ENCODE measurements at regions not wholly inside any gene's neighbourhood (a gene's known extent, or its start where the extent isn't known, plus 50 kb on each side); places are given as distances from the start of the nearest gene placed in this dataset.

- WGBS (ENCODE audit: insufficient coverage) = 96% methylated on average over 3 of the region's 4 CpGs
Observed at GRCh38 chr5:174191076-174191475, 145.6 kb downstream of the NSG2 start.

GRCh38 chr5:174191850-174192655, 146.5 kb downstream of the NSG2 start:
- CTCF ChIA-PET = no interaction called here
- H3K9me3 ChIP-seq (ENCODE audit: control extremely low read depth in 1 of 5, control insufficient read depth in 4 of 5, insufficient read depth in 2 of 5, low read depth in 1 of 5, low read length in 4 of 5) = no peaks in the 10 kb centered on the region
- H3K36me3 ChIP-seq (ENCODE audit: control insufficient read depth in 4 of 4, insufficient read depth in 4 of 4, low read length in 3 of 4) = no peaks in the 10 kb centered on the region
- 89% methylated on average over 10 of the region's 10 CpGs for WGBS (ENCODE audit: insufficient coverage)
- H3K4me3 ChIP-seq (ENCODE audit: control insufficient read depth in 1 of 7, extremely low read depth in 1 of 7, insufficient read depth in 4 of 7, low read depth in 2 of 7, low read length in 6 of 7) = no peak overlapping the region
- no peak overlapping the region for H3K27ac ChIP-seq (ENCODE audit: insufficient read depth in 1 of 2, low read depth in 1 of 2, low read length in 2 of 2, poor library complexity in 1 of 2, severe bottlenecking in 2 of 2)
- no peak for DNase-seq
- POLR2A ChIA-PET = no interaction called here
- H3K4me1 ChIP-seq (ENCODE audit: control extremely low read depth in 1 of 4, control insufficient read depth in 4 of 4, insufficient read depth in 4 of 4, low read length in 3 of 4) = peaks cover 0 to 3% (median 0%) of the 10 kb centered on the region in 4 experiments
- peaks cover 0 to 3% (median 0%) of the 10 kb centered on the region in 5 experiments for H3K27me3 ChIP-seq (replicated peaks in 2 of 5; ENCODE audit: control insufficient read depth in 4 of 5, insufficient read depth in 5 of 5, low read length in 4 of 5)

More at GRCh38 chr5:174191076-174191475, 145.6 kb downstream of the NSG2 start:
- no peaks in the 10 kb centered on the region for H3K9me3 ChIP-seq (ENCODE audit: control extremely low read depth in 1 of 5, control insufficient read depth in 4 of 5, insufficient read depth in 2 of 5, low read depth in 1 of 5, low read length in 4 of 5)
- CTCF ChIA-PET = no interaction called here
- no peak for DNase-seq
- H3K36me3 ChIP-seq (ENCODE audit: control insufficient read depth in 4 of 4, insufficient read depth in 4 of 4, low read length in 3 of 4) = no peaks in the 10 kb centered on the region
- no peak overlapping the region for H3K4me3 ChIP-seq (ENCODE audit: control insufficient read depth in 1 of 7, extremely low read depth in 1 of 7, insufficient read depth in 4 of 7, low read depth in 2 of 7, low read length in 6 of 7)
- H3K27me3 ChIP-seq (replicated peaks in 2 of 5; ENCODE audit: control insufficient read depth in 4 of 5, insufficient read depth in 5 of 5, low read length in 4 of 5) = peaks cover 0 to 3% (median 0%) of the 10 kb centered on the region in 5 experiments
- H3K27ac ChIP-seq (ENCODE audit: insufficient read depth in 1 of 2, low read depth in 1 of 2, low read length in 2 of 2, poor library complexity in 1 of 2, severe bottlenecking in 2 of 2) = no peak overlapping the region
- POLR2A ChIA-PET = interaction anchor here (0.6 kb wide), 2 partner anchors 27 to 114 kb away, joined by 3 read pairs; no protein-coding TSS in a partner anchor
- peaks cover 0 to 3% (median 0%) of the 10 kb centered on the region in 4 experiments for H3K4me1 ChIP-seq (ENCODE audit: control extremely low read depth in 1 of 4, control insufficient read depth in 4 of 4, insufficient read depth in 4 of 4, low read length in 3 of 4)

- H3K9me3 ChIP-seq (ENCODE audit: control extremely low read depth in 1 of 5, control insufficient read depth in 4 of 5, insufficient read depth in 2 of 5, low read depth in 1 of 5, low read length in 4 of 5) = no peaks in the 10 kb centered on the region
- H3K36me3 ChIP-seq (ENCODE audit: control insufficient read depth in 4 of 4, insufficient read depth in 4 of 4, low read length in 3 of 4) = no peaks in the 10 kb centered on the region
- WGBS (ENCODE audit: insufficient coverage) = 98% methylated on average over 14 of the region's 14 CpGs
- ChIA-PET CTCF (no interaction called here), POLR2A (no interaction called here)
- DNase-seq = no peak
- no peak overlapping the region for H3K27ac ChIP-seq (ENCODE audit: insufficient read depth in 1 of 2, low read depth in 1 of 2, low read length in 2 of 2, poor library complexity in 1 of 2, severe bottlenecking in 2 of 2)
- H3K4me3 ChIP-seq (ENCODE audit: control insufficient read depth in 1 of 7, extremely low read depth in 1 of 7, insufficient read depth in 4 of 7, low read depth in 2 of 7, low read length in 6 of 7) = no peak overlapping the region
- H3K27me3 ChIP-seq (replicated peaks in 2 of 5; ENCODE audit: control insufficient read depth in 4 of 5, insufficient read depth in 5 of 5, low read length in 4 of 5) = peaks cover 0 to 3% (median 0%) of the 10 kb centered on the region in 5 experiments
- H3K4me1 ChIP-seq (ENCODE audit: control extremely low read depth in 1 of 4, control insufficient read depth in 4 of 4, insufficient read depth in 4 of 4, low read length in 3 of 4) = peaks cover 0 to 3% (median 0%) of the 10 kb centered on the region in 4 experiments
Observed at GRCh38 chr5:174192901-174193300, 147.4 kb downstream of the NSG2 start.

- CTCF ChIA-PET = no interaction called here
- whole genome bisulfite sequencing (ENCODE audit: insufficient coverage) = 0% methylated on average over 1 of the region's 2 CpGs
- H3K27ac ChIP-seq (ENCODE audit: insufficient read depth in 1 of 2, low read depth in 1 of 2, low read length in 2 of 2, poor library complexity in 1 of 2, severe bottlenecking in 2 of 2) = no peak overlapping the region
Observed at GRCh38 chr5:174195517-174195916, 150.0 kb downstream of the NSG2 start.

GRCh38 chr5:174197929-174198328, 152.4 kb downstream of the NSG2 start:
- ChIA-PET CTCF (no interaction called here), POLR2A (interaction anchor here (0.6 kb wide), 1 partner anchor 95 kb away, joined by 3 read pairs; no protein-coding TSS in a partner anchor)
- Histone ChIP-seq H3K27ac (ENCODE audit: insufficient read depth in 1 of 2, low read depth in 1 of 2, low read length in 2 of 2, poor library complexity in 1 of 2, severe bottlenecking in 2 of 2) (no peak overlapping the region), H3K27me3 (replicated peaks in 2 of 5; ENCODE audit: control insufficient read depth in 4 of 5, insufficient read depth in 5 of 5, low read length in 4 of 5) (peaks cover 0 to under 1% (median 0%) of the 10 kb centered on the region in 5 experiments), H3K9me3 (ENCODE audit: control extremely low read depth in 1 of 5, control insufficient read depth in 4 of 5, insufficient read depth in 2 of 5, low read depth in 1 of 5, low read length in 4 of 5) (no peaks in the 10 kb centered on the region), H3K36me3 (ENCODE audit: control insufficient read depth in 4 of 4, insufficient read depth in 4 of 4, low read length in 3 of 4) (no peaks in the 10 kb centered on the region), H3K4me3 (ENCODE audit: control insufficient read depth in 1 of 7, extremely low read depth in 1 of 7, insufficient read depth in 4 of 7, low read depth in 2 of 7, low read length in 6 of 7) (no peak overlapping the region), H3K4me1 (ENCODE audit: control extremely low read depth in 1 of 4, control insufficient read depth in 4 of 4, insufficient read depth in 4 of 4, low read length in 3 of 4) (no peaks in the 10 kb centered on the region)
- no peak for DNase-seq
- 97% methylated on average over 3 of the region's 3 CpGs for WGBS (ENCODE audit: insufficient coverage)

More at GRCh38 chr5:174195517-174195916, 150.0 kb downstream of the NSG2 start:
- Histone ChIP-seq H3K4me3 (ENCODE audit: control insufficient read depth in 1 of 7, extremely low read depth in 1 of 7, insufficient read depth in 4 of 7, low read depth in 2 of 7, low read length in 6 of 7) (no peak overlapping the region), H3K4me1 (ENCODE audit: control extremely low read depth in 1 of 4, control insufficient read depth in 4 of 4, insufficient read depth in 4 of 4, low read length in 3 of 4) (no peaks in the 10 kb centered on the region), H3K9me3 (ENCODE audit: control extremely low read depth in 1 of 5, control insufficient read depth in 4 of 5, insufficient read depth in 2 of 5, low read depth in 1 of 5, low read length in 4 of 5) (no peaks in the 10 kb centered on the region), H3K36me3 (ENCODE audit: control insufficient read depth in 4 of 4, insufficient read depth in 4 of 4, low read length in 3 of 4) (no peaks in the 10 kb centered on the region), H3K27me3 (replicated peaks in 2 of 5; ENCODE audit: control insufficient read depth in 4 of 5, insufficient read depth in 5 of 5, low read length in 4 of 5) (no peaks in the 10 kb centered on the region)
- POLR2A ChIA-PET = no interaction called here
- no peak for DNase-seq

- CTCF ChIA-PET = no interaction called here
- Histone ChIP-seq H3K4me1 (ENCODE audit: control extremely low read depth in 1 of 4, control insufficient read depth in 4 of 4, insufficient read depth in 4 of 4, low read length in 3 of 4) (no peaks in the 10 kb centered on the region), H3K27me3 (replicated peaks in 2 of 5; ENCODE audit: control insufficient read depth in 4 of 5, insufficient read depth in 5 of 5, low read length in 4 of 5) (peaks cover 0 to 4% (median 0%) of the 10 kb centered on the region in 5 experiments), H3K36me3 (ENCODE audit: control insufficient read depth in 4 of 4, insufficient read depth in 4 of 4, low read length in 3 of 4) (no peaks in the 10 kb centered on the region), H3K27ac (ENCODE audit: insufficient read depth in 1 of 2, low read depth in 1 of 2, low read length in 2 of 2, poor library complexity in 1 of 2, severe bottlenecking in 2 of 2) (no peak overlapping the region), H3K4me3 (ENCODE audit: control insufficient read depth in 1 of 7, extremely low read depth in 1 of 7, insufficient read depth in 4 of 7, low read depth in 2 of 7, low read length in 6 of 7) (no peak overlapping the region), H3K9me3 (ENCODE audit: control extremely low read depth in 1 of 5, control insufficient read depth in 4 of 5, insufficient read depth in 2 of 5, low read depth in 1 of 5, low read length in 4 of 5) (no peaks in the 10 kb centered on the region)
- POLR2A ChIA-PET = interaction anchor here (0.6 kb wide), 1 partner anchor 96 kb away, joined by 3 read pairs; no protein-coding TSS in a partner anchor
- DNase-seq = no peak
- 82% methylated on average over 8 of the region's 8 CpGs for WGBS (ENCODE audit: insufficient coverage)
Observed at GRCh38 chr5:174198541-174198940, 153.0 kb downstream of the NSG2 start.

- Histone ChIP-seq H3K4me1 (ENCODE audit: control extremely low read depth in 1 of 4, control insufficient read depth in 4 of 4, insufficient read depth in 4 of 4, low read length in 3 of 4) (no peaks in the 10 kb centered on the region), H3K27ac (ENCODE audit: insufficient read depth in 1 of 2, low read depth in 1 of 2, low read length in 2 of 2, poor library complexity in 1 of 2, severe bottlenecking in 2 of 2) (no peak overlapping the region), H3K36me3 (ENCODE audit: control insufficient read depth in 4 of 4, insufficient read depth in 4 of 4, low read length in 3 of 4) (no peaks in the 10 kb centered on the region), H3K9me3 (ENCODE audit: control extremely low read depth in 1 of 5, control insufficient read depth in 4 of 5, insufficient read depth in 2 of 5, low read depth in 1 of 5, low read length in 4 of 5) (no peaks in the 10 kb centered on the region), H3K4me3 (ENCODE audit: control insufficient read depth in 1 of 7, extremely low read depth in 1 of 7, insufficient read depth in 4 of 7, low read depth in 2 of 7, low read length in 6 of 7) (no peak overlapping the region), H3K27me3 (replicated peaks in 2 of 5; ENCODE audit: control insufficient read depth in 4 of 5, insufficient read depth in 5 of 5, low read length in 4 of 5) (peaks cover 0 to 4% (median 0%) of the 10 kb centered on the region in 5 experiments)
- DNase-seq = no peak
- WGBS (ENCODE audit: insufficient coverage) = 87% methylated on average over 5 of the region's 6 CpGs
- CTCF ChIA-PET = no interaction called here
- POLR2A ChIA-PET = no interaction called here
Observed at GRCh38 chr5:174202996-174203395, 157.5 kb downstream of the NSG2 start.

All from common myeloid progenitor, CD34-positive (primary cell).